ENCODE measurements at regions not wholly inside any gene's neighbourhood (a gene's known extent, or its start where the extent isn't known, plus 50 kb on each side); places are given as distances from the start of the nearest gene placed in this dataset.

DNA sequence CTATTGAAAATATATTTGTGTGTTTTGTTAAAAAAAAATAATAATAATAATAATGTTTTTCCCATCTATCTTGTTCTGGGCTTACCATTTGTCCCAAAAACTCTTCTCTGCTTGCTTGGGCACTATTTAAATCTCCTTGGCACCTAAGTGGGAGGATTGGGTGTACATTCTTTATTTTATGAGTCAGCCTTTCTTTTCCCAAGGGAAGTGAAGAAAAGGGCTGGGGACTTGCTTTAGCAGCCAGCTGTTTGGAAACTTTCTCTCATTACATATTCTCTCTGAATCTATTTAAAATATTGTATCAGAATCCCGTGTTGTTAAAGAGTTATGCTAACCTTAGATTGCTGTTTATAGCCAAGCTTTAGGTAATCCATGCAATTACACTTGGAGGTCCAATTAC, 2332.4 kb downstream of the ARAP2 start:
- no peak overlapping the region for H3K9ac ChIP-seq (ENCODE audit: insufficient read length, low read depth)
- no peak overlapping the region for H3K4me3 ChIP-seq (ENCODE audit: insufficient read length, low read depth)
- no peak for DNase-seq (ENCODE audit: low read depth, low spot score)
- peaks cover 42% of the 10 kb centered on the region for H3K9me3 ChIP-seq (ENCODE audit: insufficient read depth, low read length)
- H3K27me3 ChIP-seq (ENCODE audit: insufficient read depth, insufficient read length) = no peaks in the 10 kb centered on the region
- H3K36me3 ChIP-seq (ENCODE audit: insufficient read depth, insufficient read length, low read length) = no peaks in the 10 kb centered on the region
- no peaks in the 10 kb centered on the region for H3K4me1 ChIP-seq (ENCODE audit: insufficient read depth, insufficient read length)
- TF ChIP-seq ZNF274 (IDR thresholded peaks at IDR 0.05; ENCODE audit: low read depth, low read length) (no peak), YY1 (IDR thresholded peaks at IDR 0.05; ENCODE audit: insufficient read depth, insufficient read length) (no peak), SUZ12 (IDR thresholded peaks at IDR 0.05; ENCODE audit: extremely low read depth, insufficient read depth, insufficient read length) (no peak)

DNA sequence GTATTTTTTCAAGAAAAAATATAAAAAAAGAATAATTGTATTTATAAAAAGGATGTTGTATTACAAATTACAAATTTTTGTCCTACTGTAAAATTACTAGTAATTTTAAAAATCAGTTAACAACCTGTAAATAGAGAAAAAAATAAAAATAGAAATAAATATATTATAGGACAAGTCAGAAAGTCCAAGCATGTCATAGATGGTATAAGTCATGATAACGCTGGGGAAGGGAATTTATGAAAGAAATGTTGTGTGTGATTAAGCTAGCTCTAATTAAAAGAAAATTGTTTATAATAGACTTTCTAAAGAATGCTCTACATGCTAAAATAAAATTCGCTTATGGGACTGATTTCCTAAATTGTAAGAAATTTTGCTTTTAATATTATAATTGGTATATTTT, 2329.9 kb downstream of the ARAP2 start:
- TF ChIP-seq YY1 (IDR thresholded peaks at IDR 0.05; ENCODE audit: insufficient read depth, insufficient read length) (no peak), ZNF274 (IDR thresholded peaks at IDR 0.05; ENCODE audit: low read depth, low read length) (no peak), SUZ12 (IDR thresholded peaks at IDR 0.05; ENCODE audit: extremely low read depth, insufficient read depth, insufficient read length) (no peak)
- Histone ChIP-seq H3K4me1 (ENCODE audit: insufficient read depth, insufficient read length) (no peaks in the 10 kb centered on the region), H3K36me3 (ENCODE audit: insufficient read depth, insufficient read length, low read length) (no peaks in the 10 kb centered on the region), H3K9ac (ENCODE audit: insufficient read length, low read depth) (no peak overlapping the region), H3K27me3 (ENCODE audit: insufficient read depth, insufficient read length) (no peaks in the 10 kb centered on the region), H3K9me3 (ENCODE audit: insufficient read depth, low read length) (peaks cover 42% of the 10 kb centered on the region), H3K4me3 (ENCODE audit: insufficient read length, low read depth) (no peak overlapping the region)
- no peak for DNase-seq (ENCODE audit: low read depth, low spot score)

GRCh38 chr4:33923469-33923868, 2320.8 kb downstream of the ARAP2 start:
- Histone ChIP-seq H3K36me3 (ENCODE audit: insufficient read depth, insufficient read length, low read length) (no peaks in the 10 kb centered on the region), H3K4me1 (ENCODE audit: insufficient read depth, insufficient read length) (no peaks in the 10 kb centered on the region), H3K27me3 (ENCODE audit: insufficient read depth, insufficient read length) (no peaks in the 10 kb centered on the region), H3K9me3 (ENCODE audit: insufficient read depth, low read length) (no peaks in the 10 kb centered on the region), H3K4me3 (ENCODE audit: insufficient read length, low read depth) (no peak overlapping the region), H3K9ac (ENCODE audit: insufficient read length, low read depth) (no peak overlapping the region)
- TF ChIP-seq YY1 (IDR thresholded peaks at IDR 0.05; ENCODE audit: insufficient read depth, insufficient read length) (no peak), ZNF274 (IDR thresholded peaks at IDR 0.05; ENCODE audit: low read depth, low read length) (no peak), SUZ12 (IDR thresholded peaks at IDR 0.05; ENCODE audit: extremely low read depth, insufficient read depth, insufficient read length) (no peak)
- no peak for DNase-seq (ENCODE audit: low read depth, low spot score)

DNA sequence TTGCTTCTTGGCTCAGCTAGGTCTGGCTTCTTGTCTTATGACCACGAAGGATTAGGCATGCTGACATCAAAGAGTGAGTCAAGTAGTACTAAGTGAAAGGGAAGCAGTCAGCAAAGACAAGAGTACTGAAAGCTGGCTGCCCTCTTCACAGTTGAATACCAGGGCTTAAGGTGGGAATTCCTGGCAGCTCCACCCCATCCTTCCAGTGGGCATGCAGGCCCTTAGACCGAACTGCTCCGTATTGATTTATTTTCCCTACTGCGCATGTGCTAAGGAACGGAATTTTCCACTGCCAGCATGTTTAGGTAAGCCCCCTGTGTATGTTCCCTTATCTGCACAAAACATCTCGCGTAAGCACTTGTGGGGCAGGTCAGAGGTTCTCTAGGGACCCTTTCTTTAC, 2320.1 kb downstream of the ARAP2 start:
- no peaks in the 10 kb centered on the region for H3K27me3 ChIP-seq (ENCODE audit: insufficient read depth, insufficient read length)
- H3K36me3 ChIP-seq (ENCODE audit: insufficient read depth, insufficient read length, low read length) = no peaks in the 10 kb centered on the region
- TF ChIP-seq YY1 (IDR thresholded peaks at IDR 0.05; ENCODE audit: insufficient read depth, insufficient read length) = no peak
- TF ChIP-seq ZNF274 (IDR thresholded peaks at IDR 0.05; ENCODE audit: low read depth, low read length) = no peak
- TF ChIP-seq SUZ12 (IDR thresholded peaks at IDR 0.05; ENCODE audit: extremely low read depth, insufficient read depth, insufficient read length) = no peak
- H3K9me3 ChIP-seq (ENCODE audit: insufficient read depth, low read length) = no peaks in the 10 kb centered on the region
- no peak for DNase-seq (ENCODE audit: low read depth, low spot score)
- H3K4me3 ChIP-seq (ENCODE audit: insufficient read length, low read depth) = no peak overlapping the region
- no peak overlapping the region for H3K9ac ChIP-seq (ENCODE audit: insufficient read length, low read depth)
- H3K4me1 ChIP-seq (ENCODE audit: insufficient read depth, insufficient read length) = no peaks in the 10 kb centered on the region

- DNase-seq (ENCODE audit: low read depth, low spot score) = no peak
- H3K4me3 ChIP-seq (ENCODE audit: insufficient read length, low read depth) = no peak overlapping the region
- H3K27me3 ChIP-seq (ENCODE audit: insufficient read depth, insufficient read length) = no peaks in the 10 kb centered on the region
- no peaks in the 10 kb centered on the region for H3K4me1 ChIP-seq (ENCODE audit: insufficient read depth, insufficient read length)
- H3K9me3 ChIP-seq (ENCODE audit: insufficient read depth, low read length) = no peaks in the 10 kb centered on the region
- TF ChIP-seq ZNF274 (IDR thresholded peaks at IDR 0.05; ENCODE audit: low read depth, low read length) (no peak), YY1 (IDR thresholded peaks at IDR 0.05; ENCODE audit: insufficient read depth, insufficient read length) (no peak), SUZ12 (IDR thresholded peaks at IDR 0.05; ENCODE audit: extremely low read depth, insufficient read depth, insufficient read length) (no peak)
- H3K9ac ChIP-seq (ENCODE audit: insufficient read length, low read depth) = no peak overlapping the region
- H3K36me3 ChIP-seq (ENCODE audit: insufficient read depth, insufficient read length, low read length) = no peaks in the 10 kb centered on the region
Observed at GRCh38 chr4:33924811-33925210, 2319.5 kb downstream of the ARAP2 start.

DNA sequence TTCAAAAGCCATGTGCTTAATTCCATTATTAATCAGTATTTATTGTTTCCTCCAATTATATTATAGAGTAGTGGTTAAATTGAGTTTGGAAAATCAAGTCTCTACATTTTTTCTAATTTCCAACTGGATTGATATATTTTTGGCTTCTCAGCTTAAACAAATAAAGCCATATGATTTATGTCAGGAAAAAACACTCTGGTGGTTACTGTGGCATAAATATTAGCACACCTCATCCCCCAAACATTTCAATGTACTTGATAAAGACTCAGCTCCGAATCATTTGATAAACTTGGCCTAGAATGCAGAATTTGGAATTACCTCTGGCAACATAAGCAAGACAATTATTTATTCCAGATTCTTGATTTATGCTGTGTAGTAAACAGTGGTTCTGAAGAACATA, 2313.8 kb downstream of the ARAP2 start:
- no peaks in the 10 kb centered on the region for H3K27me3 ChIP-seq (ENCODE audit: insufficient read depth, insufficient read length)
- no peak overlapping the region for H3K4me3 ChIP-seq (ENCODE audit: insufficient read length, low read depth)
- no peak for DNase-seq (ENCODE audit: low read depth, low spot score)
- H3K36me3 ChIP-seq (ENCODE audit: insufficient read depth, insufficient read length, low read length) = no peaks in the 10 kb centered on the region
- H3K9me3 ChIP-seq (ENCODE audit: insufficient read depth, low read length) = no peaks in the 10 kb centered on the region
- no peak overlapping the region for H3K9ac ChIP-seq (ENCODE audit: insufficient read length, low read depth)
- no peaks in the 10 kb centered on the region for H3K4me1 ChIP-seq (ENCODE audit: insufficient read depth, insufficient read length)
- TF ChIP-seq SUZ12 (IDR thresholded peaks at IDR 0.05; ENCODE audit: extremely low read depth, insufficient read depth, insufficient read length) = no peak

GRCh38 chr4:33931026-33931425, 2313.3 kb downstream of the ARAP2 start:
- DNase-seq (ENCODE audit: low read depth, low spot score) = no peak
- H3K36me3 ChIP-seq (ENCODE audit: insufficient read depth, insufficient read length, low read length) = no peaks in the 10 kb centered on the region
- no peak overlapping the region for H3K4me3 ChIP-seq (ENCODE audit: insufficient read length, low read depth)
- no peak for TF ChIP-seq YY1 (IDR thresholded peaks at IDR 0.05; ENCODE audit: insufficient read depth, insufficient read length)
- TF ChIP-seq ZNF274 (IDR thresholded peaks at IDR 0.05; ENCODE audit: low read depth, low read length) = no peak
- TF ChIP-seq SUZ12 (IDR thresholded peaks at IDR 0.05; ENCODE audit: extremely low read depth, insufficient read depth, insufficient read length) = no peak
- no peaks in the 10 kb centered on the region for H3K9me3 ChIP-seq (ENCODE audit: insufficient read depth, low read length)
- H3K27me3 ChIP-seq (ENCODE audit: insufficient read depth, insufficient read length) = no peaks in the 10 kb centered on the region
- no peaks in the 10 kb centered on the region for H3K4me1 ChIP-seq (ENCODE audit: insufficient read depth, insufficient read length)
- no peak overlapping the region for H3K9ac ChIP-seq (ENCODE audit: insufficient read length, low read depth)

DNA sequence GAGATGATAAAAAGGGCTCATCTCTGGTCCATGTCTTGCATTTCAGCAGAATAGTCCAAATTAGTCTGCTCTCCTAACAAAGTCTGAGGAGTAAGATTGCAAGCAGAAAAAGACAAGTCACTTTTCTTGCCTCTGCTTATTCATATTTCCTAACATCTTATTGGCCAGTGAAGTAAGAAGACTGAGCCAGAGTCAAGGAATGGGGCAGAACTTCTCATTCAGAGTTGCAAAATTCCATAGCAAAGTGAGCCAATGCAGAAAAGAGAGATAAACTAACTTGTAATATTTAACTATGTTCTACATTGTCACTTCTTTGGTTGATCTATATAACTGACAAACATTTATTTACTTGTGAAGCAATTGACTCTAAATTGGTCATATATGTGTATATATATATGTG, 2304.0 kb downstream of the ARAP2 start:
- Histone ChIP-seq H3K4me3 (ENCODE audit: insufficient read length, low read depth) (no peak overlapping the region), H3K36me3 (ENCODE audit: insufficient read depth, insufficient read length, low read length) (no peaks in the 10 kb centered on the region), H3K9ac (ENCODE audit: insufficient read length, low read depth) (no peak overlapping the region), H3K9me3 (ENCODE audit: insufficient read depth, low read length) (no peaks in the 10 kb centered on the region), H3K4me1 (ENCODE audit: insufficient read depth, insufficient read length) (no peaks in the 10 kb centered on the region), H3K27me3 (ENCODE audit: insufficient read depth, insufficient read length) (no peaks in the 10 kb centered on the region)
- DNase-seq (ENCODE audit: low read depth, low spot score) = no peak
- no peak for TF ChIP-seq YY1 (IDR thresholded peaks at IDR 0.05; ENCODE audit: insufficient read depth, insufficient read length)
- no peak for TF ChIP-seq SUZ12 (IDR thresholded peaks at IDR 0.05; ENCODE audit: extremely low read depth, insufficient read depth, insufficient read length)
- TF ChIP-seq ZNF274 (IDR thresholded peaks at IDR 0.05; ENCODE audit: low read depth, low read length) = no peak

Measured in NT2/D1 (cell line).